ENCODE measurements at regions not wholly inside any gene's neighbourhood (a gene's known extent, or its start where the extent isn't known, plus 50 kb on each side); places are given as distances from the start of the nearest gene placed in this dataset.

GRCh38 chr12:124151583-124151982, 143.3 kb upstream of the RFLNA start:
- no peak for TF ChIP-seq MAX (IDR thresholded peaks at IDR 0.05; ENCODE audit: low read depth, low read length)
- TF ChIP-seq CTCF (IDR thresholded peaks at IDR 0.05; ENCODE audit: low read depth, low read length) = no peak
- no peak for TF ChIP-seq POLR2A (IDR thresholded peaks at IDR 0.05; ENCODE audit: extremely low read depth, insufficient read length)
- no peak for TF ChIP-seq MYC (IDR thresholded peaks at IDR 0.05; ENCODE audit: low read depth, low read length)
- DNase-seq (ENCODE audit: low read depth) = no peak
- no peak overlapping the region for H3K4me3 ChIP-seq (ENCODE audit: low read depth, low read length)

- DNase-seq (ENCODE audit: low read depth) = no peak
- TF ChIP-seq CTCF (IDR thresholded peaks at IDR 0.05; ENCODE audit: low read depth, low read length) = no peak
- TF ChIP-seq POLR2A (IDR thresholded peaks at IDR 0.05; ENCODE audit: extremely low read depth, insufficient read length) = no peak
- TF ChIP-seq MAX (IDR thresholded peaks at IDR 0.05; ENCODE audit: low read depth, low read length) = no peak
- TF ChIP-seq MYC (IDR thresholded peaks at IDR 0.05; ENCODE audit: low read depth, low read length) = no peak
- no peak overlapping the region for H3K4me3 ChIP-seq (ENCODE audit: low read depth, low read length)
These were observed 142.2 kb upstream of the RFLNA start for GRCh38 chr12:124152731-124153130.

GRCh38 chr12:124153392-124153791, 141.5 kb upstream of the RFLNA start:
- DNase-seq (ENCODE audit: low read depth) = no peak
- TF ChIP-seq MAX (IDR thresholded peaks at IDR 0.05; ENCODE audit: low read depth, low read length) (no peak), MYC (IDR thresholded peaks at IDR 0.05; ENCODE audit: low read depth, low read length) (no peak), POLR2A (IDR thresholded peaks at IDR 0.05; ENCODE audit: extremely low read depth, insufficient read length) (no peak), CTCF (IDR thresholded peaks at IDR 0.05; ENCODE audit: low read depth, low read length) (no peak)
- H3K4me3 ChIP-seq (ENCODE audit: low read depth, low read length) = no peak overlapping the region

- no peak overlapping the region for H3K4me3 ChIP-seq (ENCODE audit: low read depth, low read length)
- TF ChIP-seq MAX (IDR thresholded peaks at IDR 0.05; ENCODE audit: low read depth, low read length) (no peak), POLR2A (IDR thresholded peaks at IDR 0.05; ENCODE audit: extremely low read depth, insufficient read length) (no peak), CTCF (IDR thresholded peaks at IDR 0.05; ENCODE audit: low read depth, low read length) (no peak), MYC (IDR thresholded peaks at IDR 0.05; ENCODE audit: low read depth, low read length) (no peak)
These were observed 137.5 kb upstream of the RFLNA start for GRCh38 chr12:124157406-124157805.

GRCh38 chr12:124159655-124160054, 135.2 kb upstream of the RFLNA start:
- TF ChIP-seq MAX (IDR thresholded peaks at IDR 0.05; ENCODE audit: low read depth, low read length) (no peak), POLR2A (IDR thresholded peaks at IDR 0.05; ENCODE audit: extremely low read depth, insufficient read length) (no peak), CTCF (IDR thresholded peaks at IDR 0.05; ENCODE audit: low read depth, low read length) (no peak), MYC (IDR thresholded peaks at IDR 0.05; ENCODE audit: low read depth, low read length) (no peak)
- no peak overlapping the region for H3K4me3 ChIP-seq (ENCODE audit: low read depth, low read length)
- DNase-seq (ENCODE audit: low read depth) = no peak

More at GRCh38 chr12:124157406-124157805, 137.5 kb upstream of the RFLNA start:
- no peak for DNase-seq (ENCODE audit: low read depth)
